Retinal pigment epithelial cell (primary cell): ENCODE measurements at regions not wholly inside any gene's neighbourhood (a gene's known extent, or its start where the extent isn't known, plus 50 kb on each side); places are given as distances from the start of the nearest gene placed in this dataset.

Experiments used
- DNase-seq: peaks from one replicate; pipeline ENCODE4 v3.0.0-alpha.2; 2010; ENCODE audit warnings: low read depth
- H3K4me3 ChIP-seq: 2 replicates; pipeline ENCODE4 v1.5.1; 2011; ENCODE audit warnings: mild to moderate bottlenecking, low read length, control low read depth, moderate library complexity
- CTCF ChIP-seq: conservative IDR thresholded peaks from 2 replicates; pipeline ENCODE4 v1.5.1; 2011; ENCODE audit warnings: low read depth, low read length, control low read depth, inconsistent platforms

- DNase-seq = no peak
- TF ChIP-seq CTCF = no peak
- H3K4me3 ChIP-seq = no peak overlapping the region
Observed at GRCh38 chr2:16477648-16478047, 188.0 kb downstream of the CYRIA start.

- no peak for DNase-seq
- no peak for TF ChIP-seq CTCF
- no peak overlapping the region for H3K4me3 ChIP-seq
Observed at GRCh38 chr2:16476866-16477265, 188.8 kb downstream of the CYRIA start.

GRCh38 chr2:16475986-16476567, 189.6 kb downstream of the CYRIA start:
- no peak overlapping the region for H3K4me3 ChIP-seq
- no peak for DNase-seq
- no peak for TF ChIP-seq CTCF

GRCh38 chr2:16475586-16475985, 190.0 kb downstream of the CYRIA start:
- no peak for DNase-seq
- no peak overlapping the region for H3K4me3 ChIP-seq
- no peak for TF ChIP-seq CTCF

GRCh38 chr2:16473575-16473974, 192.1 kb downstream of the CYRIA start:
- no peak for DNase-seq

GRCh38 chr2:16470936-16471490, 194.6 kb downstream of the CYRIA start:
- no peak for DNase-seq
- H3K4me3 ChIP-seq = no peak overlapping the region
- no peak for TF ChIP-seq CTCF

More at GRCh38 chr2:16473575-16473974, 192.1 kb downstream of the CYRIA start:
- no peak for TF ChIP-seq CTCF
- no peak overlapping the region for H3K4me3 ChIP-seq

- H3K4me3 ChIP-seq = no peak overlapping the region
- TF ChIP-seq CTCF = no peak
Observed at GRCh38 chr2:16466821-16467151, 198.8 kb downstream of the CYRIA start.

More at GRCh38 chr2:16466821-16467151, 198.8 kb downstream of the CYRIA start:
- DNase-seq = no peak
